ENCODE measurements at regions not wholly inside any gene's neighbourhood (a gene's known extent, or its start where the extent isn't known, plus 50 kb on each side); places are given as distances from the start of the nearest gene placed in this dataset.
"Not testable (repeated sequence)": the region's sequence is repeated elsewhere in the genome, so short reads cannot be mapped to it uniquely, and the experiment has no call there.

GRCh38 chr6:85278466-85279035 lies 171.3 kb upstream of the NT5E start:
- no peak for DNase-seq (ENCODE audit: extremely low read depth, low read depth)
- TF ChIP-seq, protein P1, sequence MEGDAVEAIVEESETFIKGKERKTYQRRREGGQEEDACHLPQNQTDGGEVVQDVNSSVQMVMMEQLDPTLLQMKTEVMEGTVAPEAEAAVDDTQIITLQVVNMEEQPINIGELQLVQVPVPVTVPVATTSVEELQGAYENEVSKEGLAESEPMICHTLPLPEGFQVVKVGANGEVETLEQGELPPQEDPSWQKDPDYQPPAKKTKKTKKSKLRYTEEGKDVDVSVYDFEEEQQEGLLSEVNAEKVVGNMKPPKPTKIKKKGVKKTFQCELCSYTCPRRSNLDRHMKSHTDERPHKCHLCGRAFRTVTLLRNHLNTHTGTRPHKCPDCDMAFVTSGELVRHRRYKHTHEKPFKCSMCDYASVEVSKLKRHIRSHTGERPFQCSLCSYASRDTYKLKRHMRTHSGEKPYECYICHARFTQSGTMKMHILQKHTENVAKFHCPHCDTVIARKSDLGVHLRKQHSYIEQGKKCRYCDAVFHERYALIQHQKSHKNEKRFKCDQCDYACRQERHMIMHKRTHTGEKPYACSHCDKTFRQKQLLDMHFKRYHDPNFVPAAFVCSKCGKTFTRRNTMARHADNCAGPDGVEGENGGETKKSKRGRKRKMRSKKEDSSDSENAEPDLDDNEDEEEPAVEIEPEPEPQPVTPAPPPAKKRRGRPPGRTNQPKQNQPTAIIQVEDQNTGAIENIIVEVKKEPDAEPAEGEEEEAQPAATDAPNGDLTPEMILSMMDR (IDR thresholded peaks at IDR 0.05; ENCODE audit: low read depth, low read length, missing control alignments): no peak
- H3K4me3 ChIP-seq (replicated peaks; ENCODE audit: low read depth, low read length): no peak overlapping the region

GRCh38 chr6:85276026-85276425 lies 173.9 kb upstream of the NT5E start:
- H3K4me3 ChIP-seq (replicated peaks; ENCODE audit: low read depth, low read length); DNase-seq (ENCODE audit: extremely low read depth, low read depth): not testable (repeated sequence)

DNA sequence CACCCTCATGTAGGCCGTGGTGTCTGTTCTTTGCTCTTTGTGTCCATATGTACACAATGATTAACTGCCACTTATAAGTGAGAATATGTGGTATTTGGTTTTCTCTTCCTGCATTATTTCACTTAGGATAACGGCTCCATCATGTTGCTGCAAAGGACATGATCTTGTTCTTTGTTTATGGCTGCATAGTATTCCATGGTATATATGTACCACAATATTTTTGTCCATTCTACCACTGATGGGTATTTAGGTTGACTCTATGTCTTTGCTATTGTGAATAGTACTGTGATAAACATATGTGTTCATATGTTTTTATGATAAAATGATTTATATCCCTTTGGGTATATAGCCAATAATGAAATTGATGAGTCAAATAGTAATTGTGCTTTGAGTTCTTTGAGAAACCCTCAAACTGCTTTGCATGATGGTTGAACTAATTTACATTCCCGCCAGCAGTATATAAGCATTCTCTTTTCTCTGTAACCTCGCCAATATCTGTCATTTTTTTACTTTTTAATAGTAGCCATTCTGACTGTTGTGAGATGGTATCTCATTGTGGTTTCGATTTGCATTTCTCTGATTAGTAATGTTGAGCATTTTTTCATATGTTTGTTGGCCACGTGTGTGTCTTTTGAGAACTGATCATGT lies 174.4 kb upstream of the NT5E start:
- no peak for DNase-seq (ENCODE audit: extremely low read depth, low read depth)

DNA sequence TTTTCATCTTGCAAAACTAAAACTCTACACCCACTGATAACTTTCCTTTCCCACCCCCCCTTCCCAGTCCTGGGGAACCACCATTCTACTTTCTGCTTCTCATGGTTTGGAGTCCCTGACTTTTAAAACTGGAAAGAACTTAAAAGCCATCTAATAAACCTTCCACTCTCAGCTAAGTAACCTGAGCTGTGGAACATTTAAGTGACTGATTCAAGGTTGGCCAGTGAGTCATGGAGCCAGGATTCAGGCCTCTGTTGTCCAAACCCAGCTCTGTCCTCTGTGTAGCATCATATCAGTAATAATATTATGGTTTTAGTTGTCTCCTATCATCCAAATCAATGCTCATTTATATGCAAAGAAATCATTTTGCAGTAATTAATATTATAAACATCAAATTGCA lies 176.0 kb upstream of the NT5E start:
- TF ChIP-seq, protein P1 (IDR thresholded peaks at IDR 0.05; ENCODE audit: low read depth, low read length, missing control alignments): no peak
- no peak overlapping the region for H3K4me3 ChIP-seq (replicated peaks; ENCODE audit: low read depth, low read length)
- DNase-seq (ENCODE audit: extremely low read depth, low read depth): no peak

More for the DNA sequence above, 174.4 kb upstream of the NT5E start:
- TF ChIP-seq, protein P1 (IDR thresholded peaks at IDR 0.05; ENCODE audit: low read depth, low read length, missing control alignments): no peak
- no peak overlapping the region for H3K4me3 ChIP-seq (replicated peaks; ENCODE audit: low read depth, low read length)

GRCh38 chr6:85273046-85273445 lies 176.8 kb upstream of the NT5E start:
- no peak overlapping the region for H3K4me3 ChIP-seq (replicated peaks; ENCODE audit: low read depth, low read length)
- TF ChIP-seq, protein P1 (IDR thresholded peaks at IDR 0.05; ENCODE audit: low read depth, low read length, missing control alignments): no peak
- DNase-seq (ENCODE audit: extremely low read depth, low read depth): no peak

DNA sequence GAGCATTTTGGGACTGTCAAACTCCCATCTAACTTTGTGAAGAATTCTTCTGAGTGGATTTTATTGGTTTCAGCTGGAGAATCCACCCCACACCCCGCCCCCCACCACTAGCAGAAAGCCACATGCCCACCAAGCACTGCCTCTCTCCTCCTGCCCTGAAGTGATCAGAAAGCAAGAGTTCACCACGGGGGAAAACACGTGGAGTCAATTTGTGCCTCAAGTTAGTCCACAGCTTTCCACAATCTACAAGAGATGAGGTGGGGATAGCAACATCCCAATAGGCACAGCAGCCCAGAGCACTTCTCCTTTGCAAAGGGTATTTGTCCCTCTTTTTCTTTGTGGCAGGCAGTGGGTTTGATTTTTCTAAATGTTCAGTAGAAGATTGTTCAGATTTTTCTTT lies 177.3 kb upstream of the NT5E start:
- no peak for DNase-seq (ENCODE audit: extremely low read depth, low read depth)
- TF ChIP-seq, protein P1 (IDR thresholded peaks at IDR 0.05; ENCODE audit: low read depth, low read length, missing control alignments): no peak
- H3K4me3 ChIP-seq (replicated peaks; ENCODE audit: low read depth, low read length): no peak overlapping the region

DNA sequence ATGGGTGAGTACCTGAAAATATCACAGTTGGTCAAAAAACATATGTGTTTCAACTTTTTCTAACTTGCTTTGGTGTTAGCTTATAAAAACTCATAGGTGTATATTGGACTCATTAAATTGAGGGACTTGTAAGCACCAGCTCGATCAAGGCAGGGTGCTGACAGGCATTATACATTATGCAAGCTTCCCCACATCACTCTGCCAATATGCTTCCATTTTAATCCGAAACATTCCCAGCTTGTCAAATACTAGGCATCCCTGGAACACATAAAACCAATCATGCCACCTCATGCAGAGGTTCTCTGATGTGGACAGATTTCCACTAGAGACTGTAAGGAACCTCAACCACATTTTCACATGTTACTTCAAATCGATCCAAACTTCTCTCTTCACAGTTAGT lies 187.3 kb upstream of the NT5E start:
- DNase-seq (ENCODE audit: extremely low read depth, low read depth): no peak
- TF ChIP-seq, protein P1 (IDR thresholded peaks at IDR 0.05; ENCODE audit: low read depth, low read length, missing control alignments): no peak
- H3K4me3 ChIP-seq (replicated peaks; ENCODE audit: low read depth, low read length): no peak overlapping the region
